Endothelial cell of umbilical vein (primary cell): ENCODE measurements at regions not wholly inside any gene's neighbourhood (a gene's known extent, or its start where the extent isn't known, plus 50 kb on each side); places are given as distances from the start of the nearest gene placed in this dataset.

Experiments used
- BruUV-seq: library from RNA; stranded (reverse); fragments of 400-500 nt; replicated peaks from 2 replicates; lab custom pipeline; 2021; lab: Mats Ljungman, UMichigan
- CTCF ChIA-PET: fragments of 300-600, 350-600 bp; sonication (Branson Sonifier 250); formaldehyde crosslinking; loops from one replicate; lab custom pipeline; 2021; ENCODE audit warnings: antibody characterized with exemption, inconsistent platforms; lab: Charles Lee
- POLR2A ChIA-PET: fragments of 300-600, 350-600 bp; sonication (Branson Sonifier 250); formaldehyde crosslinking; loops from one replicate; lab custom pipeline; 2021; ENCODE audit warnings: antibody characterized with exemption, inconsistent platforms; lab: Charles Lee
- DNase-seq: peaks from one replicate; pipeline ENCODE4 v3.0.0-alpha.2; 2011; ENCODE audit warnings: low read depth, low spot score
- FAIRE-seq: peaks from 2 replicates; lab custom pipeline; 2011; peaks lifted over from hg19 to GRCh38; lab: Jason Lieb, UNC
- H2AFZ ChIP-seq: 2 replicates; pipeline ENCODE4 v1.6.0; 2012; ENCODE audit warnings: low read depth, low read length, control low read depth, inconsistent platforms
- H3K27ac ChIP-seq: 2 replicates; pipeline ENCODE4 v1.5.1; 2011; ENCODE audit warnings: low read depth, mild to moderate bottlenecking, control low read depth, low read length, moderate library complexity; ENCODE audit not compliant: insufficient read depth
- H3K27me3 ChIP-seq, 2 experiments: 2 replicates each; pipeline versions ENCODE4 v1.6.0 to v1.6.1; 2011; ENCODE audit warnings: low read length in 2 of 2, mixed read lengths in 1 of 2; ENCODE audit not compliant: control insufficient read depth in 2 of 2, insufficient read depth in 2 of 2
- H3K36me3 ChIP-seq, 2 experiments: 2 replicates in 1 of 2; 3 replicates in 1 of 2; pipeline ENCODE4 v1.5.1; 2011; ENCODE audit warnings: low read length in 2 of 2, mild to moderate bottlenecking in 1 of 2, moderate library complexity in 1 of 2; ENCODE audit not compliant: control insufficient read depth in 2 of 2, insufficient read depth in 2 of 2; ENCODE audit errors: extremely low read depth in 1 of 2
- H3K4me1 ChIP-seq: 3 replicates; pipeline ENCODE4 v1.5.1; 2011; ENCODE audit warnings: mild to moderate bottlenecking, low read length; ENCODE audit not compliant: control insufficient read depth, insufficient read depth; ENCODE audit errors: extremely low read depth
- H3K4me2 ChIP-seq: 2 replicates; pipeline ENCODE4 v1.6.1; 2011; ENCODE audit warnings: low read length, control low read depth, mixed read lengths; ENCODE audit not compliant: insufficient read depth
- H3K4me3 ChIP-seq, 3 experiments: fragments of 200-600 bp in 1 of 3; sonication (generic), shearing (Covaris generic) in 1 of 3; replicated peaks in 1 of 3; 2 replicates each; pipeline ENCODE4 v1.5.1; 2011 to 2016; ENCODE audit warnings: control low read depth in 3 of 3, low read length in 3 of 3, mild to moderate bottlenecking in 2 of 3, inconsistent platforms in 1 of 3, low read depth in 1 of 3, moderate library complexity in 1 of 3; ENCODE audit not compliant: insufficient read depth in 1 of 3
- H3K79me2 ChIP-seq: 2 replicates; pipeline ENCODE4 v1.6.0; 2012; ENCODE audit warnings: low read length, inconsistent platforms; ENCODE audit not compliant: control insufficient read depth, insufficient read depth
- H3K9ac ChIP-seq: replicated peaks from 2 replicates; pipeline ENCODE3; 2011; ENCODE audit warnings: low read length, control low read depth; ENCODE audit not compliant: insufficient read depth; ENCODE audit errors: extremely low read depth
- H3K9me1 ChIP-seq: replicated peaks from 3 replicates; pipeline ENCODE4 v1.6.0; 2011; ENCODE audit warnings: mild to moderate bottlenecking, low read length; ENCODE audit not compliant: control insufficient read depth, insufficient read depth; ENCODE audit errors: extremely low read depth
- H3K9me3 ChIP-seq: replicated peaks from 2 replicates; pipeline ENCODE4 v1.5.1; 2012; ENCODE audit warnings: low read length, inconsistent platforms; ENCODE audit not compliant: control insufficient read depth, insufficient read depth
- H4K20me1 ChIP-seq: replicated peaks from 2 replicates; pipeline ENCODE3; 2011; ENCODE audit warnings: mild to moderate bottlenecking, low read length; ENCODE audit not compliant: control insufficient read depth, insufficient read depth; ENCODE audit errors: extremely low read depth
- CTCF ChIP-seq, 2 donors: IDR thresholded peaks; 1 replicate in 1 of 2; 2 replicates in 1 of 2; pipeline ENCODE4 v1.5.1; 2011; ENCODE audit warnings: low read length in 2 of 2, mild to moderate bottlenecking in 2 of 2, moderate library complexity in 2 of 2, control low read depth in 1 of 2, inconsistent platforms in 1 of 2, low read depth in 1 of 2; ENCODE audit not compliant: insufficient read depth in 1 of 2; ENCODE audit errors: extremely low read depth in 1 of 2
- EZH2 ChIP-seq: IDR thresholded peaks from 2 replicates; pipeline ENCODE4 v1.6.1; 2012; ENCODE audit warnings: borderline replicate concordance, low read depth, mild to moderate bottlenecking, moderate library complexity, low read length, inconsistent platforms; ENCODE audit not compliant: severe bottlenecking
- FOS ChIP-seq: IDR thresholded peaks from 2 replicates; pipeline ENCODE4 v1.6.1; 2011; ENCODE audit warnings: mild to moderate bottlenecking, low read length, moderate library complexity, borderline replicate concordance; ENCODE audit not compliant: insufficient read depth
- JUN ChIP-seq: IDR thresholded peaks from 2 replicates; pipeline ENCODE4 v1.6.1; 2011; ENCODE audit warnings: borderline replicate concordance, low read depth; ENCODE audit not compliant: insufficient read length, insufficient read depth
- POLR2A ChIP-seq: IDR thresholded peaks from 2 replicates; pipeline ENCODE4 v1.6.1; 2012; ENCODE audit warnings: low read depth, mild to moderate bottlenecking, control low read depth, low read length
- POLR2AphosphoS5 ChIP-seq: IDR thresholded peaks from 2 replicates; pipeline ENCODE4 v1.6.1; 2012; ENCODE audit warnings: low read depth, mild to moderate bottlenecking, control low read depth, low read length, moderate library complexity; ENCODE audit not compliant: insufficient read depth
- dilution Hi-C: fragments of 300-500 bp; cut with MboI; formaldehyde crosslinking; loops from one replicate; pipeline ENCODE4 v1.15.0; 2019; ENCODE audit warnings: low sequenced_read_pairs; ENCODE audit not compliant: extremely low pct_ligation_motif_present
- intact Hi-C: fragments of 100-400 bp; cut with micrococcal nuclease; formaldehyde crosslinking; loops from one replicate; pipeline ENCODE4 v1.10.0; 2022

GRCh38 chr1:5485436-5485835 is 506.8 kb downstream of the NPHP4 start:
- peaks cover 8% of the 10 kb centered on the region for H3K9me3 ChIP-seq
- no peaks in the 10 kb centered on the region for H3K79me2 ChIP-seq
- DNase-seq (no peak), FAIRE-seq (no peak)
- no peak overlapping the region for H3K4me3 ChIP-seq
- H3K4me2 ChIP-seq: no peak overlapping the region
- H3K36me3 ChIP-seq: no peaks in the 10 kb centered on the region
- no peaks in the 10 kb centered on the region for H3K9me1 ChIP-seq
- ChIA-PET CTCF (no interaction called here), POLR2A (no interaction called here)
- H3K9ac ChIP-seq: no peak overlapping the region
- intact Hi-C loops (no loop called here), dilution Hi-C loops (no loop called here)
- H2AFZ ChIP-seq: no peak overlapping the region
- no peaks in the 10 kb centered on the region for H3K4me1 ChIP-seq
- H3K27ac ChIP-seq: no peak overlapping the region
- H4K20me1 ChIP-seq: no peaks in the 10 kb centered on the region
- H3K27me3 ChIP-seq: no peaks in the 10 kb centered on the region
- no TSS peak for BruUV-seq
- TF ChIP-seq FOS (no peak), JUN (no peak), POLR2A (no peak), POLR2AphosphoS5 (no peak), EZH2 (no peak), CTCF (IDR thresholded peaks at IDR 0.05; ENCODE audit: extremely low read depth in 1 of 2, insufficient read depth in 1 of 2, low read depth in 1 of 2, low read length in 2 of 2) (no peak)
